HEK293 (cell line): ENCODE measurements at regions not wholly inside any gene's neighbourhood (a gene's known extent, or its start where the extent isn't known, plus 50 kb on each side); places are given as distances from the start of the nearest gene placed in this dataset.

Experiments
- CTCF ChIA-PET: fragments of 350-600 bp; formaldehyde crosslinking; extraction: SDS; loops from one replicate; lab custom pipeline; 2021; ENCODE audit warnings: antibody characterized with exemption; lab: Yijun Ruan, JAX
- POLR2A ChIA-PET: fragments of 300-600 bp; formaldehyde crosslinking; extraction: SDS; loops from one replicate; lab custom pipeline; 2020; ENCODE audit warnings: antibody characterized with exemption, inconsistent platforms; lab: Yijun Ruan, JAX
- H3K27ac ChIP-seq: fragments of 200-500 bp; sonication (Bioruptor generic); 2 replicates; pipeline ENCODE4 v1.5.1; 2014; ENCODE audit warnings: low read depth, low read length, control low read depth, inconsistent platforms; ENCODE audit errors: extremely low read depth
- H3K36me3 ChIP-seq, 2 experiments: fragments of 200-500 bp in 1 of 2; sonication (Bioruptor generic) in 1 of 2; 1 replicate in 1 of 2; 2 replicates in 1 of 2; pipeline ENCODE4 v1.5.1; 2014 to 2017; ENCODE audit warnings: inconsistent platforms in 2 of 2, low read length in 2 of 2; ENCODE audit not compliant: control insufficient read depth in 2 of 2, insufficient read depth in 1 of 2
- H3K4me1 ChIP-seq: fragments of 200-500 bp; sonication (Bioruptor generic); 2 replicates; pipeline ENCODE4 v1.5.1; 2014; ENCODE audit warnings: mild to moderate bottlenecking, low read length, inconsistent platforms; ENCODE audit not compliant: control insufficient read depth, insufficient read depth
- H3K4me3 ChIP-seq: 2 replicates; pipeline ENCODE4 v1.5.1; 2011; ENCODE audit warnings: low read depth, mild to moderate bottlenecking, control low read depth, low read length, moderate library complexity
- H3K9me3 ChIP-seq: fragments of 200-500 bp; sonication (Bioruptor generic); 2 replicates; pipeline ENCODE4 v1.5.1; 2014; ENCODE audit warnings: low read depth, low read length, inconsistent platforms; ENCODE audit not compliant: control insufficient read depth, insufficient read depth
- AEBP2 ChIP-seq: fragments of 450-650 bp; formaldehyde crosslinking; IDR thresholded peaks from 2 replicates; pipeline ENCODE4 v1.5.1; 2016; ENCODE audit warnings: missing biosample characterization, missing genetic modification characterization, borderline replicate concordance
- SP2 ChIP-seq: fragments of 450-650 bp; formaldehyde crosslinking; IDR thresholded peaks from 2 replicates; pipeline ENCODE4 v1.5.1; 2016; ENCODE audit warnings: missing biosample characterization, missing genetic modification characterization
- TCF7L2 ChIP-seq: IDR thresholded peaks from 2 replicates; pipeline ENCODE4 v1.6.1; 2011; ENCODE audit warnings: low read depth, mild to moderate bottlenecking, inconsistent platforms, low read length, moderate library complexity, borderline replicate concordance
- ZBTB11 ChIP-seq: fragments of 450-650 bp; formaldehyde crosslinking; conservative IDR thresholded peaks from 2 replicates; pipeline ENCODE4 v1.5.1; 2016; ENCODE audit warnings: low read depth, missing biosample characterization, missing genetic modification characterization
- ZBTB21 ChIP-seq: fragments of 450-650 bp; formaldehyde crosslinking; IDR thresholded peaks from 2 replicates; pipeline ENCODE4 v1.5.1; 2017; ENCODE audit warnings: missing biosample characterization, missing genetic modification characterization
- ZFP3 ChIP-seq: fragments of 450-650 bp; formaldehyde crosslinking; IDR thresholded peaks from 2 replicates; pipeline ENCODE4 v1.5.1; 2016; ENCODE audit warnings: low read depth, missing biosample characterization, missing genetic modification characterization
- ZNF112 ChIP-seq: fragments of 450-650 bp; formaldehyde crosslinking; IDR thresholded peaks from 2 replicates; pipeline ENCODE4 v1.5.0; 2017; ENCODE audit warnings: missing biosample characterization, missing genetic modification characterization
- ZNF132 ChIP-seq: fragments of 450-650 bp; formaldehyde crosslinking; IDR thresholded peaks from 2 replicates; pipeline ENCODE4 v1.5.1; 2017; ENCODE audit warnings: missing biosample characterization, missing genetic modification characterization, borderline replicate concordance
- ZNF138 ChIP-seq: fragments of 450-650 bp; formaldehyde crosslinking; IDR thresholded peaks from 2 replicates; pipeline ENCODE4 v1.5.1; 2016; ENCODE audit warnings: missing biosample characterization, missing genetic modification characterization, borderline replicate concordance
- ZNF155 ChIP-seq: fragments of 450-650 bp; formaldehyde crosslinking; IDR thresholded peaks from 2 replicates; pipeline ENCODE4 v1.5.1; 2016; ENCODE audit warnings: missing biosample characterization, missing genetic modification characterization
- ZNF292 ChIP-seq: fragments of 450-650 bp; formaldehyde crosslinking; IDR thresholded peaks from 2 replicates; pipeline ENCODE4 v1.5.1; 2016; ENCODE audit warnings: low read depth, missing biosample characterization, missing genetic modification characterization, borderline replicate concordance
- ZNF335 ChIP-seq: fragments of 450-650 bp; formaldehyde crosslinking; conservative IDR thresholded peaks from 2 replicates; pipeline ENCODE4 v1.5.1; 2016; ENCODE audit warnings: missing biosample characterization, missing genetic modification characterization
- ZNF394 ChIP-seq: fragments of 450-650 bp; formaldehyde crosslinking; IDR thresholded peaks from 2 replicates; pipeline ENCODE4 v1.5.1; 2016; ENCODE audit warnings: missing biosample characterization, missing genetic modification characterization, mild to moderate bottlenecking, moderate library complexity, borderline replicate concordance
- ZNF433 ChIP-seq: fragments of 450-650 bp; formaldehyde crosslinking; IDR thresholded peaks from 2 replicates; pipeline ENCODE4 v1.5.1; 2016; ENCODE audit warnings: missing biosample characterization, missing genetic modification characterization, low read depth
- ZNF48 ChIP-seq: fragments of 450-650 bp; formaldehyde crosslinking; IDR thresholded peaks from 2 replicates; pipeline ENCODE4 v1.5.1; 2016; ENCODE audit warnings: missing biosample characterization, missing genetic modification characterization
- ZNF501 ChIP-seq: fragments of 450-650 bp; formaldehyde crosslinking; IDR thresholded peaks from 2 replicates; pipeline ENCODE4 v1.5.1; 2016; ENCODE audit warnings: missing biosample characterization, missing genetic modification characterization
- ZNF510 ChIP-seq: fragments of 450-650 bp; formaldehyde crosslinking; IDR thresholded peaks from 2 replicates; pipeline ENCODE4 v1.5.1; 2018; ENCODE audit warnings: mild to moderate bottlenecking, missing genetic modification characterization, missing biosample characterization; ENCODE audit not compliant: insufficient replicate concordance
- ZNF530 ChIP-seq: fragments of 450-650 bp; formaldehyde crosslinking; IDR thresholded peaks from 2 replicates; pipeline ENCODE4 v1.5.1; 2016; ENCODE audit warnings: low read depth, missing biosample characterization, missing genetic modification characterization
- ZNF544 ChIP-seq: fragments of 450-650 bp; formaldehyde crosslinking; IDR thresholded peaks from 2 replicates; pipeline ENCODE4 v1.5.0; 2017; ENCODE audit warnings: missing biosample characterization, missing genetic modification characterization
- ZNF561 ChIP-seq: fragments of 450-650 bp; IDR thresholded peaks from 2 replicates; pipeline ENCODE4 v1.5.1; 2018; ENCODE audit warnings: missing biosample characterization, missing genetic modification characterization, borderline replicate concordance
- ZNF600 ChIP-seq: fragments of 450-650 bp; formaldehyde crosslinking; IDR thresholded peaks from 2 replicates; pipeline ENCODE4 v1.5.1; 2016; ENCODE audit warnings: missing biosample characterization, missing genetic modification characterization
- ZNF629 ChIP-seq: fragments of 450-650 bp; formaldehyde crosslinking; IDR thresholded peaks from 2 replicates; pipeline ENCODE4 v1.5.1; 2017; ENCODE audit warnings: missing biosample characterization, missing genetic modification characterization
- ZSCAN30 ChIP-seq: fragments of 450-650 bp; IDR thresholded peaks from 2 replicates; pipeline ENCODE4 v1.5.1; 2018; ENCODE audit warnings: missing biosample characterization, mild to moderate bottlenecking, missing genetic modification characterization, moderate library complexity
- TF ChIP-seq, protein P1 (sequence below): fragments of 450-650 bp; formaldehyde crosslinking; IDR thresholded peaks from 2 replicates; pipeline ENCODE4 v1.5.1; 2016; ENCODE audit warnings: missing biosample characterization, missing genetic modification characterization
- TF ChIP-seq, protein P2 (sequence below): fragments of 450-650 bp; formaldehyde crosslinking; IDR thresholded peaks from 2 replicates; pipeline ENCODE4 v1.5.1; 2016; ENCODE audit warnings: missing biosample characterization, missing genetic modification characterization
- TF ChIP-seq, protein P3 (sequence below): fragments of 450-650 bp; IDR thresholded peaks from 2 replicates; pipeline ENCODE4 v1.5.1; 2018; ENCODE audit warnings: missing biosample characterization, missing genetic modification characterization

DNA sequence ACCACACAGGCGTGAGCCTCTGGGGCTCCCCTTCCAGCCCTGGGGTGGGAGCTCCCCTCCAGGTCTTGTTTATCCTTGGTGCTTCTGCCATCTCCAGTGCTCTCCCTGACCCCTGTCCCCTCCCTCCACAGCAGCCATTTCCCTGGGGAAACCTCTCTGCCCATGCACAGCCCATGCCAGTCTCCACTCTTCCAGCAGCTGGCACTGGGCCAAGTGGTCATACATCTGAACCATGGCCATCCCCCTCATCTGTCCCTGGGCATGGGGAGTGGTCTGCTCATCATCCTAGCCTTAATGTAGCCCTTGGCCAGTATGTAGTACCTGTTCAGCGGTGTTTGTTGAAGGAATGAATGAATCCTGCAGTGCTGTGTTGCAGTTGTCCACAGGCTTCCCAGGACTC, 172.4 kb upstream of the ZNF32 start:
- Histone ChIP-seq H3K36me3 (no peaks in the 10 kb centered on the region), H3K4me1 (no peaks in the 10 kb centered on the region), H3K27ac (no peak overlapping the region), H3K4me3 (no peak overlapping the region), H3K9me3 (no peaks in the 10 kb centered on the region)
- ChIA-PET CTCF (interaction anchor here (0.6 kb wide), 1 partner anchor 845 kb away, joined by 3 read pairs; no protein-coding TSS in a partner anchor), POLR2A (no interaction called here)
- TF ChIP-seq ZNF155 (no peak), ZNF394 (tag by site-specific recombination) (no peak), ZNF600 (no peak), ZNF335 (tag by site-specific recombination) (no peak), ZNF501 (tag by site-specific recombination) (no peak), ZBTB21 (tag by site-specific recombination) (no peak), ZNF530 (tag by site-specific recombination) (no peak), ZNF629 (tag by site-specific recombination) (no peak)
- TF ChIP-seq, protein P1, sequence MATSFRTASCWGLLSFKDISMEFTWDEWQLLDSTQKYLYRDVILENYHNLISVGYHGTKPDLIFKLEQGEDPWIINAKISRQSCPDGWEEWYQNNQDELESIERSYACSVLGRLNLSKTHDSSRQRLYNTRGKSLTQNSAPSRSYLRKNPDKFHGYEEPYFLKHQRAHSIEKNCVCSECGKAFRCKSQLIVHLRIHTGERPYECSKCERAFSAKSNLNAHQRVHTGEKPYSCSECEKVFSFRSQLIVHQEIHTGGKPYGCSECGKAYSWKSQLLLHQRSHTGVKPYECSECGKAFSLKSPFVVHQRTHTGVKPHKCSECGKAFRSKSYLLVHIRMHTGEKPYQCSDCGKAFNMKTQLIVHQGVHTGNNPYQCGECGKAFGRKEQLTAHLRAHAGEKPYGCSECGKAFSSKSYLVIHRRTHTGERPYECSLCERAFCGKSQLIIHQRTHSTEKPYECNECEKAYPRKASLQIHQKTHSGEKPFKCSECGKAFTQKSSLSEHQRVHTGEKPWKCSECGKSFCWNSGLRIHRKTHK (tag by site-specific recombination), result no peak

DNA sequence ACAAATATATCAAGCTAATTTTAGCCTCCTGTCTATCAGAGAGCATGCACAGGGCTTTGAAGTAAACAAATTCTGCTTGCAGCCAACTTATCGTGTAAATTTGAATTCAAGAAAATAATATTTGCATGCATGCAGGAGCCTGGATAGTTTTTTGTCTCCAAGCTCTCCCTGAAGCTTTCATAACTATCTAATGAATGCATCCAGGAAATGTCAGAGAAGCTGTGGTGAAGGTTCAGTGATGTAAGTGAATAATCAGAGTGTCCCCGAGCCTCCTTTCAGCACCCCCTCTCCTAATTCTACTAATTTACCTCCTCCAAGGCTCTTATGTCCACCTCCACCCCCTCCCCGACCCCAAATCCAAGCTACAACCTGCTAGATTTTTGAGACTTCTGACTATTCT, 172.0 kb upstream of the ZNF32 start:
- Histone ChIP-seq H3K36me3 (no peaks in the 10 kb centered on the region), H3K27ac (no peak overlapping the region), H3K4me1 (no peaks in the 10 kb centered on the region), H3K4me3 (no peak overlapping the region), H3K9me3 (no peaks in the 10 kb centered on the region)
- TF ChIP-seq, protein P2, sequence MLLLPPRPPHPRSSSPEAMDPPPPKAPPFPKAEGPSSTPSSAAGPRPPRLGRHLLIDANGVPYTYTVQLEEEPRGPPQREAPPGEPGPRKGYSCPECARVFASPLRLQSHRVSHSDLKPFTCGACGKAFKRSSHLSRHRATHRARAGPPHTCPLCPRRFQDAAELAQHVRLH (tag by site-specific recombination), result no peak
- TF ChIP-seq ZNF132 (tag by site-specific recombination) (no peak), ZNF138 (no peak), AEBP2 (tag by site-specific recombination) (no peak), ZNF112 (tag by site-specific recombination) (no peak), ZNF394 (tag by site-specific recombination) (no peak), ZBTB11 (tag by site-specific recombination) (no peak), SP2 (tag by site-specific recombination) (no peak), ZNF48 (no peak), ZNF510 (tag by site-specific recombination) (no peak), ZNF561 (tag by site-specific recombination) (no peak), ZSCAN30 (tag by site-specific recombination) (no peak), ZFP3 (tag by site-specific recombination) (no peak), ZNF292 (tag by site-specific recombination) (no peak), ZNF433 (tag by site-specific recombination) (no peak), ZNF544 (tag by site-specific recombination) (no peak), TCF7L2 (no peak)
- TF ChIP-seq, protein P3, sequence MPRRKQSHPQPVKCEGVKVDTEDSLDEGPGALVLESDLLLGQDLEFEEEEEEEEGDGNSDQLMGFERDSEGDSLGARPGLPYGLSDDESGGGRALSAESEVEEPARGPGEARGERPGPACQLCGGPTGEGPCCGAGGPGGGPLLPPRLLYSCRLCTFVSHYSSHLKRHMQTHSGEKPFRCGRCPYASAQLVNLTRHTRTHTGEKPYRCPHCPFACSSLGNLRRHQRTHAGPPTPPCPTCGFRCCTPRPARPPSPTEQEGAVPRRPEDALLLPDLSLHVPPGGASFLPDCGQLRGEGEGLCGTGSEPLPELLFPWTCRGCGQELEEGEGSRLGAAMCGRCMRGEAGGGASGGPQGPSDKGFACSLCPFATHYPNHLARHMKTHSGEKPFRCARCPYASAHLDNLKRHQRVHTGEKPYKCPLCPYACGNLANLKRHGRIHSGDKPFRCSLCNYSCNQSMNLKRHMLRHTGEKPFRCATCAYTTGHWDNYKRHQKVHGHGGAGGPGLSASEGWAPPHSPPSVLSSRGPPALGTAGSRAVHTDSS (tag by site-specific recombination), result no peak
- ChIA-PET CTCF (interaction anchor here (0.6 kb wide), 1 partner anchor 845 kb away, joined by 3 read pairs; no protein-coding TSS in a partner anchor), POLR2A (no interaction called here)
